HepG2 (cell line): ENCODE measurements at regions not wholly inside any gene's neighbourhood (a gene's known extent, or its start where the extent isn't known, plus 50 kb on each side); places are given as distances from the start of the nearest gene placed in this dataset.

Experiments used
- ATAC-seq: fragments of 200-7000 bp; cut with Tn5 transposase; 3 replicates; pipeline ENCODE4 v1.9.1; 2020; ENCODE audit warnings: mild to moderate bottlenecking, moderate library complexity
- BruUV-seq: library from RNA; stranded (reverse); fragments of 400-500 nt; replicated peaks from 2 replicates; lab custom pipeline; 2021; lab: Mats Ljungman, UMichigan
- CTCF ChIA-PET: fragments of 300-600 bp; formaldehyde crosslinking; extraction: SDS; loops from one replicate; lab custom pipeline; 2021; ENCODE audit warnings: low total read pairs, inconsistent platforms, low intra/inter-chr PET ratio; lab: Yijun Ruan, JAX
- POLR2A ChIA-PET: fragments of 350-600 bp; sonication (Branson Sonifier 250); formaldehyde crosslinking; loops from one replicate; lab custom pipeline; 2020; ENCODE audit warnings: antibody characterized with exemption, inconsistent platforms; lab: Yijun Ruan, JAX
- DNase-seq: peaks from one replicate; pipeline ENCODE4 v3.0.0-alpha.2; 2015; ENCODE audit warnings: low spot score
- FAIRE-seq: peaks from 3 replicates; lab custom pipeline; 2011; peaks lifted over from hg19 to GRCh38; lab: Jason Lieb, UNC
- H2AFZ ChIP-seq: one replicate; pipeline ENCODE4 v1.6.1; 2011; ENCODE audit warnings: low read length, inconsistent platforms
- H3K27ac ChIP-seq: fragments of 300-600 bp; 3 replicates; pipeline ENCODE4 v1.8.0; 2011; ENCODE audit warnings: mixed run types, mild to moderate bottlenecking, mixed read lengths, low read length, inconsistent platforms; ENCODE audit not compliant: insufficient read depth; ENCODE audit errors: extremely low read length
- H3K27me3 ChIP-seq, 2 experiments: fragments of 200-600 bp in 1 of 2; 2 replicates in 1 of 2; 3 replicates in 1 of 2; pipeline versions ENCODE4 v1.6.0 to v1.8.0; 2011; ENCODE audit warnings: low read length in 2 of 2, mild to moderate bottlenecking in 2 of 2, moderate library complexity in 2 of 2, inconsistent platforms in 1 of 2; ENCODE audit not compliant: insufficient read depth in 2 of 2, control insufficient read depth in 1 of 2
- H3K36me3 ChIP-seq, 2 experiments: fragments of 200-600 bp in 1 of 2; replicated peaks in 1 of 2; 2 replicates in 1 of 2; 3 replicates in 1 of 2; pipeline versions ENCODE4 v1.5.1 to v1.8.0; 2011; ENCODE audit warnings: low read length in 2 of 2, inconsistent platforms in 1 of 2; ENCODE audit not compliant: insufficient read depth in 2 of 2, control insufficient read depth in 1 of 2
- H3K4me1 ChIP-seq: 2 replicates; pipeline ENCODE4 v1.5.1; 2012; ENCODE audit warnings: low read length, inconsistent platforms; ENCODE audit not compliant: insufficient read depth
- H3K4me2 ChIP-seq: 2 replicates; pipeline ENCODE4 v1.6.0; 2011; ENCODE audit warnings: low read depth, low read length, inconsistent platforms
- H3K4me3 ChIP-seq, 3 experiments: fragments of 200-600 bp in 1 of 3; sonication (generic), shearing (Covaris generic) in 1 of 3; replicated peaks in 1 of 3; 2 replicates each; pipeline ENCODE4 v1.5.1; 2011 to 2016; ENCODE audit warnings: low read length in 3 of 3, inconsistent platforms in 2 of 3, low read depth in 2 of 3, mild to moderate bottlenecking in 2 of 3, control low read depth in 1 of 3, mixed read lengths in 1 of 3; ENCODE audit not compliant: insufficient read depth in 1 of 3
- H3K79me2 ChIP-seq: one replicate; pipeline ENCODE4 v1.6.1; 2011; ENCODE audit warnings: low read length, inconsistent platforms; ENCODE audit not compliant: insufficient read depth
- H3K9ac ChIP-seq: 2 replicates; pipeline ENCODE4 v1.6.0; 2011; ENCODE audit warnings: mild to moderate bottlenecking, low read depth, low read length, inconsistent platforms; ENCODE audit not compliant: insufficient read depth
- H3K9me3 ChIP-seq: 2 replicates; pipeline ENCODE4 v1.5.1; 2012; ENCODE audit warnings: mild to moderate bottlenecking, low read length
- H4K20me1 ChIP-seq: 2 replicates; pipeline ENCODE4 v1.6.0; 2011; ENCODE audit warnings: inconsistent platforms, mild to moderate bottlenecking, low read length, moderate library complexity; ENCODE audit not compliant: insufficient read depth
- BORCS8-MEF2B ChIP-seq: sonication (generic); formaldehyde crosslinking; IDR thresholded peaks from 2 replicates; pipeline ENCODE4 v1.8.0; 2022; ENCODE audit warnings: mild to moderate bottlenecking, missing genetic modification reagents
- CCDC6 ChIP-seq: sonication (generic); formaldehyde crosslinking; IDR thresholded peaks from 2 replicates; pipeline ENCODE4 v1.8.1; 2022; ENCODE audit warnings: mild to moderate bottlenecking, missing genetic modification reagents, moderate library complexity
- KDM2A ChIP-seq: sonication (generic); formaldehyde crosslinking; IDR thresholded peaks from 2 replicates; pipeline ENCODE4 v1.4.0; 2020; ENCODE audit warnings: low read depth, missing genetic modification reagents, borderline replicate concordance
- MTA1 ChIP-seq: sonication (generic); formaldehyde crosslinking; IDR thresholded peaks from 2 replicates; pipeline ENCODE4 v1.4.0; 2020; ENCODE audit warnings: missing genetic modification reagents, mild to moderate bottlenecking, borderline replicate concordance
- POGZ ChIP-seq: sonication (generic); formaldehyde crosslinking; IDR thresholded peaks from 2 replicates; pipeline ENCODE4 v1.4.0; 2020; ENCODE audit warnings: mild to moderate bottlenecking, missing genetic modification reagents
- RNF2 ChIP-seq: fragments of 450-650 bp; conservative IDR thresholded peaks from 2 replicates; pipeline ENCODE4 v1.6.1; 2016; ENCODE audit warnings: low read depth
- ZNF143 ChIP-seq: sonication (generic); formaldehyde crosslinking; IDR thresholded peaks from 2 replicates; pipeline ENCODE4 v1.4.0; 2020; ENCODE audit warnings: missing genetic modification reagents
- ZNF44 ChIP-seq: sonication (generic); formaldehyde crosslinking; IDR thresholded peaks from 2 replicates; pipeline ENCODE4 v1.5.1; 2020; ENCODE audit warnings: mild to moderate bottlenecking, missing genetic modification reagents
- ZNF550 ChIP-seq: sonication (generic); formaldehyde crosslinking; IDR thresholded peaks from 2 replicates; pipeline ENCODE4 v1.4.0; 2020; ENCODE audit warnings: mild to moderate bottlenecking, missing genetic modification reagents, borderline replicate concordance
- ZNF678 ChIP-seq: sonication (generic); formaldehyde crosslinking; IDR thresholded peaks from 2 replicates; pipeline ENCODE4 v1.4.0; 2020; ENCODE audit warnings: mild to moderate bottlenecking, missing genetic modification reagents
- ZNF781 ChIP-seq: sonication (generic); formaldehyde crosslinking; IDR thresholded peaks from 2 replicates; pipeline ENCODE4 v1.5.1; 2020; ENCODE audit warnings: borderline replicate concordance, mild to moderate bottlenecking, missing genetic modification reagents; ENCODE audit errors: not compliant biosample characterization
- WGBS: methylation state at CpG from one replicate; pipeline ENCODE4 v1.1.6; 2017; ENCODE audit warnings: low lambda C conversion rate; 5-methylcytosine and 5-hydroxymethylcytosine counted together
- in situ Hi-C: cut with HindIII; loops from 2 replicates; pipeline ENCODE4 v1.10.0; 2017; ENCODE audit warnings: low pct_unique_long_range_greater_than_20kb; ENCODE audit not compliant: extremely low pct_ligation_motif_present
- intact Hi-C: fragments of 100-400 bp; cut with micrococcal nuclease; formaldehyde crosslinking; loops from one replicate; pipeline ENCODE4 v1.10.0; 2022; ENCODE audit not compliant: unreplicated experiment
- TF ChIP-seq, protein P1 (sequence below): sonication (generic); formaldehyde crosslinking; IDR thresholded peaks from 2 replicates; pipeline ENCODE4 v1.8.0; 2022; ENCODE audit warnings: missing genetic modification reagents, mild to moderate bottlenecking, borderline replicate concordance
- TF ChIP-seq, protein P2 (sequence below): sonication (generic); formaldehyde crosslinking; IDR thresholded peaks from 2 replicates; pipeline ENCODE4 v1.4.0; 2020; ENCODE audit warnings: missing genetic modification reagents
- TF ChIP-seq, protein P3 (sequence below): sonication (generic); formaldehyde crosslinking; IDR thresholded peaks from 2 replicates; pipeline ENCODE4; 2020; ENCODE audit warnings: missing genetic modification reagents, mild to moderate bottlenecking, borderline replicate concordance

DNA sequence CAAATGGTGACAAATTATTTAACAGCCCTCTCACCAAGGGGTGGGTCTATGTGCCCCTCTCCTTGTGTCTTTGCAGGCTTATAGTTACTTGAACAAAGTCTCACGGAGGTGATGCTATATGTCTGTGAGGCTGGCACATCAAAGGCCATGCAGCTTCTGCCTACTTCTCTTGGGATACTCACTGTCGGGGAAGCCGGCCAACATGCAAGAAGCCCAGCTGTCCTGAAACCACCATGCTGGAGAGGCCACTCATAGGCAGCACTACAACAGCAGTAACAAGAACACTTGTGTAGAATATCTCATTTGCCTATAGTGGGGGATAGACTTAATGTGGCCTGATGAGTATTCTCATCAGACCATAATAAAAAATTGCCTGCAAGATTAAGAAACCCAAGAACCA, 233.7 kb upstream of the NCKAP5 start:
- no peak overlapping the region for H2AFZ ChIP-seq
- H3K4me2 ChIP-seq = no peak overlapping the region
- ATAC-seq (no peak), FAIRE-seq (no peak), DNase-seq (no peak)
- H3K27ac ChIP-seq = no peak overlapping the region
- no peaks in the 10 kb centered on the region for H3K4me1 ChIP-seq
- H3K9me3 ChIP-seq = no peaks in the 10 kb centered on the region
- no peaks in the 10 kb centered on the region for H3K27me3 ChIP-seq
- BruUV-seq = no TSS peak
- ChIA-PET POLR2A (no interaction called here), CTCF (no interaction called here)
- no peak overlapping the region for H3K9ac ChIP-seq
- H3K79me2 ChIP-seq = no peaks in the 10 kb centered on the region
- no peaks in the 10 kb centered on the region for H4K20me1 ChIP-seq
- intact Hi-C loops = no loop called here
- WGBS = 12% methylated on average over 2 of the region's 3 CpGs
- no peaks in the 10 kb centered on the region for H3K36me3 ChIP-seq
- TF ChIP-seq KDM2A (no peak), CCDC6 (no peak), ZNF44 (CRISPR knock-in tag) (no peak), ZNF781 (CRISPR knock-in tag) (no peak), ZNF143 (CRISPR knock-in tag) (no peak)
- TF ChIP-seq, protein P1, sequence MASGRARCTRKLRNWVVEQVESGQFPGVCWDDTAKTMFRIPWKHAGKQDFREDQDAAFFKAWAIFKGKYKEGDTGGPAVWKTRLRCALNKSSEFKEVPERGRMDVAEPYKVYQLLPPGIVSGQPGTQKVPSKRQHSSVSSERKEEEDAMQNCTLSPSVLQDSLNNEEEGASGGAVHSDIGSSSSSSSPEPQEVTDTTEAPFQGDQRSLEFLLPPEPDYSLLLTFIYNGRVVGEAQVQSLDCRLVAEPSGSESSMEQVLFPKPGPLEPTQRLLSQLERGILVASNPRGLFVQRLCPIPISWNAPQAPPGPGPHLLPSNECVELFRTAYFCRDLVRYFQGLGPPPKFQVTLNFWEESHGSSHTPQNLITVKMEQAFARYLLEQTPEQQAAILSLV = no peak
- in situ Hi-C loops = no loop called here
- no peak overlapping the region for H3K4me3 ChIP-seq

DNA sequence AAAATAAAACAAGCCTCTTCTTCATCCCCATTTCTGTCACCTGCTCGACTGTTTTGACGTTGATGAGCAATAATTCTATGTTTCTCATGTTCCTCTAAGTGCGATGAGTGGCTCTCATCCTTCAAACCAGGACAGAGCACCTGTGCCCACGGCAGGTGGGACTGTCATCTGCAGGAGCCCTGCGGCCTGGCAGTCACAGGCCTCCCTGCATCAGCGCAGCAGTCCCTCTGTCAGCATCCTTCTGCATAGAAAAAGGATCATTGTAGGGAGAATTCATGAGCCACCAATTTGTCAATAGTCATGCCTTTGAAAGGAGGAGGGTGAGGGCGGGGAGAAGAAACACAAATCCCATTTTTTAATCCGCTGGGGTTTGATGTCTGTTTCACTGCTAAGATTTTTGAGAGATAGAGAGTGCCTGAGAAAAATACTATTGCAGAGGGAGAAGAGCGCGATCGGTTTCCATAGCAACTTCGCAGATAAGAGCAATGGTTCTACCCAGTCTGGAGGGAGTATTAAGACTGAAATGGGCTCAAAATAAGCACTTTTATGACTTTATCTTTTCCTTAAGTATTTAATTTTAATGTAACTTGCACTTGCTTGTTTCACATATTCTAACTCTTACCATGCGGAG, 234.3 kb upstream of the NCKAP5 start:
- no TSS peak for BruUV-seq
- 40% methylated on average over 13 of the region's 13 CpGs for WGBS
- Histone ChIP-seq H3K4me1 (no peaks in the 10 kb centered on the region), H3K79me2 (no peaks in the 10 kb centered on the region), H3K27me3 (no peaks in the 10 kb centered on the region), H3K4me3 (no peak overlapping the region), H3K9ac (no peak overlapping the region), H3K4me2 (no peak overlapping the region), H3K36me3 (no peaks in the 10 kb centered on the region), H3K9me3 (no peaks in the 10 kb centered on the region), H4K20me1 (no peaks in the 10 kb centered on the region), H3K27ac (no peak overlapping the region), H2AFZ (no peak overlapping the region)
- ATAC-seq (no peak), FAIRE-seq (no peak), DNase-seq (no peak)
- CTCF ChIA-PET = no interaction called here
- POLR2A ChIA-PET = no interaction called here
- in situ Hi-C loops (no loop called here), intact Hi-C loops (no loop called here)
- TF ChIP-seq, protein P2, sequence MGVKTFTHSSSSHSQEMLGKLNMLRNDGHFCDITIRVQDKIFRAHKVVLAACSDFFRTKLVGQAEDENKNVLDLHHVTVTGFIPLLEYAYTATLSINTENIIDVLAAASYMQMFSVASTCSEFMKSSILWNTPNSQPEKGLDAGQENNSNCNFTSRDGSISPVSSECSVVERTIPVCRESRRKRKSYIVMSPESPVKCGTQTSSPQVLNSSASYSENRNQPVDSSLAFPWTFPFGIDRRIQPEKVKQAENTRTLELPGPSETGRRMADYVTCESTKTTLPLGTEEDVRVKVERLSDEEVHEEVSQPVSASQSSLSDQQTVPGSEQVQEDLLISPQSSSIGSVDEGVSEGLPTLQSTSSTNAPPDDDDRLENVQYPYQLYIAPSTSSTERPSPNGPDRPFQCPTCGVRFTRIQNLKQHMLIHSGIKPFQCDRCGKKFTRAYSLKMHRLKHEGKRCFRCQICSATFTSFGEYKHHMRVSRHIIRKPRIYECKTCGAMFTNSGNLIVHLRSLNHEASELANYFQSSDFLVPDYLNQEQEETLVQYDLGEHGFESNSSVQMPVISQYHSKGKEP (CRISPR knock-in tag) = no peak
- TF ChIP-seq POGZ (CRISPR knock-in tag) = no peak
- TF ChIP-seq, protein P3, sequence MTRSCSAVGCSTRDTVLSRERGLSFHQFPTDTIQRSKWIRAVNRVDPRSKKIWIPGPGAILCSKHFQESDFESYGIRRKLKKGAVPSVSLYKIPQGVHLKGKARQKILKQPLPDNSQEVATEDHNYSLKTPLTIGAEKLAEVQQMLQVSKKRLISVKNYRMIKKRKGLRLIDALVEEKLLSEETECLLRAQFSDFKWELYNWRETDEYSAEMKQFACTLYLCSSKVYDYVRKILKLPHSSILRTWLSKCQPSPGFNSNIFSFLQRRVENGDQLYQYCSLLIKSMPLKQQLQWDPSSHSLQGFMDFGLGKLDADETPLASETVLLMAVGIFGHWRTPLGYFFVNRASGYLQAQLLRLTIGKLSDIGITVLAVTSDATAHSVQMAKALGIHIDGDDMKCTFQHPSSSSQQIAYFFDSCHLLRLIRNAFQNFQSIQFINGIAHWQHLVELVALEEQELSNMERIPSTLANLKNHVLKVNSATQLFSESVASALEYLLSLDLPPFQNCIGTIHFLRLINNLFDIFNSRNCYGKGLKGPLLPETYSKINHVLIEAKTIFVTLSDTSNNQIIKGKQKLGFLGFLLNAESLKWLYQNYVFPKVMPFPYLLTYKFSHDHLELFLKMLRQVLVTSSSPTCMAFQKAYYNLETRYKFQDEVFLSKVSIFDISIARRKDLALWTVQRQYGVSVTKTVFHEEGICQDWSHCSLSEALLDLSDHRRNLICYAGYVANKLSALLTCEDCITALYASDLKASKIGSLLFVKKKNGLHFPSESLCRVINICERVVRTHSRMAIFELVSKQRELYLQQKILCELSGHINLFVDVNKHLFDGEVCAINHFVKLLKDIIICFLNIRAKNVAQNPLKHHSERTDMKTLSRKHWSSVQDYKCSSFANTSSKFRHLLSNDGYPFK (CRISPR knock-in tag) = no peak
- no peak for TF ChIP-seq BORCS8-MEF2B (CRISPR knock-in tag)
- no peak for TF ChIP-seq MTA1 (CRISPR knock-in tag)
- TF ChIP-seq ZNF550 (CRISPR knock-in tag) = no peak
- TF ChIP-seq RNF2 = no peak
- no peak for TF ChIP-seq ZNF678 (CRISPR knock-in tag)
